Activated naive CD4-positive, alpha-beta T cell treated with anti-CD3 and anti-CD28 coated beads, Interleukin-2, amount 50 U/mL, for 24 hours (primary cell): ENCODE measurements at regions not wholly inside any gene's neighbourhood (a gene's known extent, or its start where the extent isn't known, plus 50 kb on each side); places are given as distances from the start of the nearest gene placed in this dataset.

Source experiments
- H3K27ac Mint-ChIP-seq: one replicate; pipeline ENCODE4 v1.8.0; 2021; ENCODE audit warnings: mild to moderate bottlenecking, mixed read lengths
- H3K27me3 Mint-ChIP-seq: one replicate; pipeline ENCODE4 v1.8.0; 2021; ENCODE audit warnings: mixed read lengths
- H3K36me3 Mint-ChIP-seq: one replicate; pipeline ENCODE4 v1.8.0; 2021; ENCODE audit warnings: mixed read lengths
- H3K4me1 Mint-ChIP-seq: one replicate; pipeline ENCODE4 v1.8.0; 2021; ENCODE audit warnings: mixed read lengths
- H3K4me3 Mint-ChIP-seq: one replicate; pipeline ENCODE4 v1.8.0; 2021; ENCODE audit warnings: mild to moderate bottlenecking, mixed read lengths
- H3K9me3 Mint-ChIP-seq: one replicate; pipeline ENCODE4 v1.8.0; 2021; ENCODE audit warnings: mixed read lengths

- Mint-ChIP-seq H3K4me3 (no peak overlapping the region), H3K27me3 (peaks cover 9% of the 10 kb centered on the region), H3K27ac (no peak overlapping the region), H3K9me3 (no peaks in the 10 kb centered on the region), H3K4me1 (no peaks in the 10 kb centered on the region), H3K36me3 (no peaks in the 10 kb centered on the region)
Measured at GRCh38 chr1:199742547-199742946, 285.0 kb upstream of the NR5A2 start.

GRCh38 chr1:199743227-199743626 lies 284.3 kb upstream of the NR5A2 start:
- no peak overlapping the region for H3K27ac Mint-ChIP-seq
- H3K4me3 Mint-ChIP-seq = no peak overlapping the region
- peaks cover 9% of the 10 kb centered on the region for H3K27me3 Mint-ChIP-seq
- no peaks in the 10 kb centered on the region for H3K4me1 Mint-ChIP-seq
- H3K36me3 Mint-ChIP-seq = no peaks in the 10 kb centered on the region
- H3K9me3 Mint-ChIP-seq = no peaks in the 10 kb centered on the region

- H3K27ac Mint-ChIP-seq = no peak overlapping the region
- no peaks in the 10 kb centered on the region for H3K9me3 Mint-ChIP-seq
- H3K27me3 Mint-ChIP-seq = peaks cover 7% of the 10 kb centered on the region
- no peaks in the 10 kb centered on the region for H3K36me3 Mint-ChIP-seq
- no peaks in the 10 kb centered on the region for H3K4me1 Mint-ChIP-seq
- no peak overlapping the region for H3K4me3 Mint-ChIP-seq
Measured at GRCh38 chr1:199746666-199747384, 280.7 kb upstream of the NR5A2 start.

GRCh38 chr1:199747984-199748383 lies 279.5 kb upstream of the NR5A2 start:
- Mint-ChIP-seq H3K27me3 (peaks cover 7% of the 10 kb centered on the region), H3K27ac (no peak overlapping the region), H3K4me3 (no peak overlapping the region), H3K4me1 (no peaks in the 10 kb centered on the region), H3K9me3 (no peaks in the 10 kb centered on the region), H3K36me3 (no peaks in the 10 kb centered on the region)

GRCh38 chr1:199751506-199751905 lies 276.0 kb upstream of the NR5A2 start:
- no peaks in the 10 kb centered on the region for H3K36me3 Mint-ChIP-seq

GRCh38 chr1:199751962-199752687 lies 275.4 kb upstream of the NR5A2 start:
- H3K36me3 Mint-ChIP-seq = no peaks in the 10 kb centered on the region
- H3K4me1 Mint-ChIP-seq = no peaks in the 10 kb centered on the region
- no peak overlapping the region for H3K4me3 Mint-ChIP-seq
- no peak overlapping the region for H3K27ac Mint-ChIP-seq
- no peaks in the 10 kb centered on the region for H3K27me3 Mint-ChIP-seq
- H3K9me3 Mint-ChIP-seq = no peaks in the 10 kb centered on the region

More at GRCh38 chr1:199751506-199751905, 276.0 kb upstream of the NR5A2 start:
- H3K27me3 Mint-ChIP-seq = no peaks in the 10 kb centered on the region
- H3K9me3 Mint-ChIP-seq = no peaks in the 10 kb centered on the region
- no peaks in the 10 kb centered on the region for H3K4me1 Mint-ChIP-seq
- H3K4me3 Mint-ChIP-seq = no peak overlapping the region
- H3K27ac Mint-ChIP-seq = no peak overlapping the region

- no peak overlapping the region for H3K27ac Mint-ChIP-seq
- no peaks in the 10 kb centered on the region for H3K36me3 Mint-ChIP-seq
- no peak overlapping the region for H3K4me3 Mint-ChIP-seq
- H3K4me1 Mint-ChIP-seq = no peaks in the 10 kb centered on the region
- H3K9me3 Mint-ChIP-seq = no peaks in the 10 kb centered on the region
- H3K27me3 Mint-ChIP-seq = no peaks in the 10 kb centered on the region
Measured at GRCh38 chr1:199752688-199753027, 274.9 kb upstream of the NR5A2 start.

- Mint-ChIP-seq H3K4me3 (no peak overlapping the region), H3K36me3 (no peaks in the 10 kb centered on the region), H3K4me1 (no peaks in the 10 kb centered on the region), H3K9me3 (no peaks in the 10 kb centered on the region), H3K27me3 (peaks cover 4% of the 10 kb centered on the region), H3K27ac (no peak overlapping the region)
Measured at GRCh38 chr1:199753513-199753912, 274.0 kb upstream of the NR5A2 start.

- H3K4me1 Mint-ChIP-seq = no peaks in the 10 kb centered on the region
- no peaks in the 10 kb centered on the region for H3K9me3 Mint-ChIP-seq
- no peak overlapping the region for H3K27ac Mint-ChIP-seq
Measured at GRCh38 chr1:199756066-199756465, 271.4 kb upstream of the NR5A2 start.

GRCh38 chr1:199758626-199759255 lies 268.8 kb upstream of the NR5A2 start:
- peaks cover 7% of the 10 kb centered on the region for H3K27me3 Mint-ChIP-seq
- no peaks in the 10 kb centered on the region for H3K36me3 Mint-ChIP-seq
- no peak overlapping the region for H3K4me3 Mint-ChIP-seq
- H3K27ac Mint-ChIP-seq = no peak overlapping the region
- no peaks in the 10 kb centered on the region for H3K9me3 Mint-ChIP-seq
- H3K4me1 Mint-ChIP-seq = no peaks in the 10 kb centered on the region

More at GRCh38 chr1:199756066-199756465, 271.4 kb upstream of the NR5A2 start:
- no peaks in the 10 kb centered on the region for H3K36me3 Mint-ChIP-seq
- peaks cover 5% of the 10 kb centered on the region for H3K27me3 Mint-ChIP-seq
- H3K4me3 Mint-ChIP-seq = no peak overlapping the region

GRCh38 chr1:199759268-199759730 lies 268.2 kb upstream of the NR5A2 start:
- H3K4me1 Mint-ChIP-seq = no peaks in the 10 kb centered on the region
- no peak overlapping the region for H3K4me3 Mint-ChIP-seq
- no peaks in the 10 kb centered on the region for H3K36me3 Mint-ChIP-seq
- no peaks in the 10 kb centered on the region for H3K9me3 Mint-ChIP-seq
- H3K27me3 Mint-ChIP-seq = peaks cover 7% of the 10 kb centered on the region
- H3K27ac Mint-ChIP-seq = no peak overlapping the region

- Mint-ChIP-seq H3K4me1 (no peaks in the 10 kb centered on the region), H3K4me3 (no peak overlapping the region), H3K9me3 (peaks cover 10% of the 10 kb centered on the region), H3K27ac (no peak overlapping the region), H3K27me3 (peaks cover 7% of the 10 kb centered on the region), H3K36me3 (peaks cover 1% of the 10 kb centered on the region)
Measured at GRCh38 chr1:199762572-199762971, 264.9 kb upstream of the NR5A2 start.

- peaks cover 3% of the 10 kb centered on the region for H3K27me3 Mint-ChIP-seq
- no peak overlapping the region for H3K27ac Mint-ChIP-seq
- H3K9me3 Mint-ChIP-seq = peaks cover 10% of the 10 kb centered on the region
- no peaks in the 10 kb centered on the region for H3K4me1 Mint-ChIP-seq
- peaks cover 1% of the 10 kb centered on the region for H3K36me3 Mint-ChIP-seq
- no peak overlapping the region for H3K4me3 Mint-ChIP-seq
Measured at GRCh38 chr1:199766218-199766792, 261.2 kb upstream of the NR5A2 start.

GRCh38 chr1:199767700-199768099 lies 259.8 kb upstream of the NR5A2 start:
- H3K36me3 Mint-ChIP-seq = peaks cover 1% of the 10 kb centered on the region
- H3K9me3 Mint-ChIP-seq = peaks cover 15% of the 10 kb centered on the region
- no peaks in the 10 kb centered on the region for H3K4me1 Mint-ChIP-seq
- H3K27ac Mint-ChIP-seq = no peak overlapping the region
- H3K4me3 Mint-ChIP-seq = no peak overlapping the region
- H3K27me3 Mint-ChIP-seq = peaks cover 8% of the 10 kb centered on the region

- no peaks in the 10 kb centered on the region for H3K4me1 Mint-ChIP-seq
- no peak overlapping the region for H3K4me3 Mint-ChIP-seq
- H3K9me3 Mint-ChIP-seq = peaks cover 4% of the 10 kb centered on the region
- H3K27me3 Mint-ChIP-seq = peaks cover 9% of the 10 kb centered on the region
- H3K27ac Mint-ChIP-seq = no peak overlapping the region
- no peaks in the 10 kb centered on the region for H3K36me3 Mint-ChIP-seq
Measured at GRCh38 chr1:199774433-199775089, 252.9 kb upstream of the NR5A2 start.
